ENCODE measurements at regions not wholly inside any gene's neighbourhood (a gene's known extent, or its start where the extent isn't known, plus 50 kb on each side); places are given as distances from the start of the nearest gene placed in this dataset.
"Not testable (repeated sequence)": the region's sequence is repeated elsewhere in the genome, so short reads cannot be mapped to it uniquely, and the experiment has no call there.

DNA sequence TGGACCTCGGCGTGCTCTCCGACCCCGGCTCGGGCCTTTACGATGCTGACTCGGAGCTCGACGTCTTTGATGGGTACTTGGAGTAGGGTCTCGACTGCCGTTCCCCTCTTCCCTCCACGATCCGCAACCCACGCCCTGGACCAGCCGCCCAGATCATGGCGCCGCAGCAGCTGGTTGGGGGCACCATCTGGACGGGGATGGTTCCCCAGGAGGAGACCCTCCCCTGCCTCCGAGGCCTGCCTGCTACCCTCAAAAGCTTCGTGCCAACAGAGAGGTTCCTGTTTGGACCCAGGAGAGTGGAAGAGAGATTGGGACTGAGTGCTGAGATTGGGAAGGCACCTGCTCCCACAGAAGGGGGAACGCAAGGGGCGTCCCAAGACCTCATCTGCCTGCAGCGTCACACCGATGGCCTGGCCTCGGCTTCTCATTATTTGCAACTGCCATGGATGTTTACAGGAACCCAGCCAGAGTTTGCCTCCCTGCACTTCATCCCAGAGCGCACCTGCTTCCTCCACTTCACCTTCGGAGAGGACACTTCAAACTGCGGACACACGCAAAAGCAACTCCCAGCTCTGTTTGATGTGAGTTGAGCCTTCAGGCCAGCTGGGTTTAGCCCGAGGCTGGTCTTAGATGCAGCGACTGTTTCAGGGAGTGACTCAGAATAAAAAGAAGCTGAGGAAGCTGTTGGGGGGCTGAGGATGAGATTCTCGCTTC, 58.9 kb downstream of the GOLGA6L7 start:
- not testable (repeated sequence) for H3K27me3 Mint-ChIP-seq (ENCODE audit: insufficient read depth, low read depth); H3K4me1 Mint-ChIP-seq; H3K4me3 Mint-ChIP-seq; H3K27ac ChIP-seq; H4K20me1 ChIP-seq (ENCODE audit: low read depth); H3K36me3 ChIP-seq; H3K9ac ChIP-seq; H3F3A ChIP-seq (ENCODE audit: low read depth); H3K27me3 ChIP-seq; H3K79me2 ChIP-seq (ENCODE audit: low read depth); H3K9me3 ChIP-seq (ENCODE audit: low read depth); H3K36me3 Mint-ChIP-seq; H3K4me1 ChIP-seq; H3K9me3 Mint-ChIP-seq
- Histone ChIP-seq H3K4me3 (peak overlapping the region; percentile 24), H3K4me2 (peak overlapping the region; percentile 64), H2AFZ (replicated peaks) (peak overlapping the region; percentile 91)
- TF ChIP-seq, protein P1, sequence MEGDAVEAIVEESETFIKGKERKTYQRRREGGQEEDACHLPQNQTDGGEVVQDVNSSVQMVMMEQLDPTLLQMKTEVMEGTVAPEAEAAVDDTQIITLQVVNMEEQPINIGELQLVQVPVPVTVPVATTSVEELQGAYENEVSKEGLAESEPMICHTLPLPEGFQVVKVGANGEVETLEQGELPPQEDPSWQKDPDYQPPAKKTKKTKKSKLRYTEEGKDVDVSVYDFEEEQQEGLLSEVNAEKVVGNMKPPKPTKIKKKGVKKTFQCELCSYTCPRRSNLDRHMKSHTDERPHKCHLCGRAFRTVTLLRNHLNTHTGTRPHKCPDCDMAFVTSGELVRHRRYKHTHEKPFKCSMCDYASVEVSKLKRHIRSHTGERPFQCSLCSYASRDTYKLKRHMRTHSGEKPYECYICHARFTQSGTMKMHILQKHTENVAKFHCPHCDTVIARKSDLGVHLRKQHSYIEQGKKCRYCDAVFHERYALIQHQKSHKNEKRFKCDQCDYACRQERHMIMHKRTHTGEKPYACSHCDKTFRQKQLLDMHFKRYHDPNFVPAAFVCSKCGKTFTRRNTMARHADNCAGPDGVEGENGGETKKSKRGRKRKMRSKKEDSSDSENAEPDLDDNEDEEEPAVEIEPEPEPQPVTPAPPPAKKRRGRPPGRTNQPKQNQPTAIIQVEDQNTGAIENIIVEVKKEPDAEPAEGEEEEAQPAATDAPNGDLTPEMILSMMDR (IDR thresholded peaks at IDR 0.05) = peak; percentile 47
- H3K27ac Mint-ChIP-seq = peak overlapping the region; percentile 46
- DNase-seq (ENCODE audit: low spot score) = peak; percentile 51

DNA sequence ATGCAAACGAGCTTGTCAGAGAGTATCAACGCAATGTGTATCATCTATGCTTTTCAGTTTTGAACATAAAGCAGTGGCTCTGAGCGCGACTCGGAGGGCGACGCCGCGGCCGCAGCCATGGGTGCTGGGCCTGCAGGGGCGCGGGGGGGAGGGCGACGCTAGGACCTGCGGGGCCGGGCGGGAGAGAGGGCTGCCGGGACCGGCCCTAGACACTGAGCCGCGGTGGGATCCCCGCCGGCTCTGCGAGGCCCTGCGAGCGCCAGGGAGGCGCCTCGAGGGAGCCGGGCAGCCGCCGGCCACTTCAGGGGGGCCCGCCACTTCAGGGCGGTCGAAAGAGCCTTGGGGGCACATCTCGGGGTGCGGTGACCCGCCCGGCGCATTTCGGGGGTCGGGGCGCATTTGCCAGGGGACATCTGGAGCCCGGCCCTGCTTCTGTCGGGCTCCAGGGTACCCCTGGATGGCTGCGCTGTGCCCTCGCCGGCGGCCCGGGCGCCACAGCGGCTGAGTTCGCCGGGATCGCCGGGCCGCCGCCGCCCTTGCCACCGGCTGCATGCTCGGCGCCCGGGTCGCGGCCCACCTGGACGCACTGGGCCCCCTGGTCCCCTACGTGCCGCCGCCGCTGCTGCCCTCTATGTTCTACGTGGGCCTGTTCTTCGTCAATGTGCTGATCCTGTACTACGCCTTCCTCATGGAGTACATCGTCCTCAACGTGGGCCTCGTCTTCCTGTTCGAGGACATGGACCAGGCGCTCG, 59.6 kb downstream of the GOLGA6L7 start:
- not testable (repeated sequence) for H3K4me1 ChIP-seq; H3K4me3 ChIP-seq; H3K27me3 Mint-ChIP-seq (ENCODE audit: insufficient read depth, low read depth); H4K20me1 ChIP-seq (ENCODE audit: low read depth); H3K27ac ChIP-seq; H3K9me3 Mint-ChIP-seq; H3K36me3 ChIP-seq; H3K9me3 ChIP-seq (ENCODE audit: low read depth); DNase-seq (ENCODE audit: low spot score); H3K27me3 ChIP-seq; H3K4me2 ChIP-seq; H2AFZ ChIP-seq (replicated peaks); H3K36me3 Mint-ChIP-seq; H3K79me2 ChIP-seq (ENCODE audit: low read depth); H3F3A ChIP-seq (ENCODE audit: low read depth); H3K27ac Mint-ChIP-seq; H3K4me3 Mint-ChIP-seq; H3K9ac ChIP-seq; H3K4me1 Mint-ChIP-seq

DNA sequence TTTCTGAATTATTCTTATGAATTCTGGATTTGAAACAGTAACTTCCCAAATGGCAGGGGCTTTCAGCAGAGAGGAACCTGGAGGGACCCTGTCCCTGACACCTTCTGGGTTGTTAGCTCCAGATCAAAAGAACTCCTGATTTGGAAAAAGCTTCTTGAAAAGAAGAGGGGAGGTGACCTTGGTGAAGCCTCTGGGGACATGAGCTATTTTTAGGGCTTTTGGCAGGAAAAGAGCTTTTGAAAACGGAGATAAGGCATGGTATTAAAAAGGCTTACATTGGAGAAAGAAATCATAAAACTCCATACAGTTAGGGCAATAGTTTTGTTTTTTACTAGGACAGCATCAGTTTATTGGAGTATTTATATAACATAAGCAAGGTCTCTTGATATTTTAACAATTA, 60.3 kb downstream of the GOLGA6L7 start:
- H3K4me1 Mint-ChIP-seq; H3K36me3 ChIP-seq; H3K27ac ChIP-seq; H3K4me3 Mint-ChIP-seq; H4K20me1 ChIP-seq (ENCODE audit: low read depth); H3K9ac ChIP-seq; H3K27me3 ChIP-seq; H3K4me2 ChIP-seq; H3K9me3 Mint-ChIP-seq; DNase-seq (ENCODE audit: low spot score); H3K36me3 Mint-ChIP-seq; H3K9me3 ChIP-seq (ENCODE audit: low read depth); H3K4me3 ChIP-seq; H3K27ac Mint-ChIP-seq; H3K27me3 Mint-ChIP-seq (ENCODE audit: insufficient read depth, low read depth); H3F3A ChIP-seq (ENCODE audit: low read depth); H3K4me1 ChIP-seq; H3K79me2 ChIP-seq (ENCODE audit: low read depth); H2AFZ ChIP-seq (replicated peaks): not testable (repeated sequence)

DNA sequence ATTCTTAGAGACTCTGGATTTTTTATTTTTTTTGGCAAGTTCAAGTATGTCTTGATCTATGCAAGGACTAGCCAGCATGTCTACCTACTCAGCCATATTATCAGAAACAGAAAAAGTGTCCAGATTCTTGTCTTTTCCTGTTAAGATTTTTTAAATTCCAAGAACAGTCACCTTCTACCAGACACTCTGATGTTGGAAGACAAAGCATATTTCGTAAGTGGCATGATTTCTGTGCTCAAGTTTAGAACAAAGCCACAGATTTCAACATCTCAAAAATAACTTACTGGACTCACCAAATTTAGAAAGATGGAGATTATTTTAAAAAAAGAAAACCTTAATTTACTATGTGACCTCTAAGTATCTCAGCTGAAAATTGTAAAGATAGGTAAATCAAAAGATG, 61.9 kb downstream of the GOLGA6L7 start:
- H3K9me3 ChIP-seq (ENCODE audit: low read depth) = no peaks in the 10 kb centered on the region
- DNase-seq (ENCODE audit: low spot score) = no peak
- H3K9ac ChIP-seq = no peak overlapping the region
- H3F3A ChIP-seq (ENCODE audit: low read depth) = no peaks in the 10 kb centered on the region
- no peaks in the 10 kb centered on the region for H3K27me3 ChIP-seq
- Mint-ChIP-seq H3K9me3 (peaks cover 10% of the 10 kb centered on the region), H3K4me1 (peaks cover 8% of the 10 kb centered on the region), H3K27ac (no peak overlapping the region), H3K27me3 (ENCODE audit: insufficient read depth, low read depth) (no peaks in the 10 kb centered on the region), H3K36me3 (no peaks in the 10 kb centered on the region), H3K4me3 (no peak overlapping the region)
- TF ChIP-seq, protein P1 (IDR thresholded peaks at IDR 0.05) = no peak
- TF ChIP-seq EZH2 (IDR thresholded peaks at IDR 0.05) (no peak), EZH2phosphoT487 (IDR thresholded peaks at IDR 0.05) (no peak)
- H4K20me1 ChIP-seq (ENCODE audit: low read depth) = no peaks in the 10 kb centered on the region
- H3K4me2 ChIP-seq = no peak overlapping the region
- no peaks in the 10 kb centered on the region for H3K36me3 ChIP-seq
- no peaks in the 10 kb centered on the region for H3K79me2 ChIP-seq (ENCODE audit: low read depth)
- no peak overlapping the region for H2AFZ ChIP-seq (replicated peaks)
- peaks cover 3% of the 10 kb centered on the region for H3K4me1 ChIP-seq
- H3K4me3 ChIP-seq = no peak overlapping the region
- H3K27ac ChIP-seq = no peak overlapping the region

DNA sequence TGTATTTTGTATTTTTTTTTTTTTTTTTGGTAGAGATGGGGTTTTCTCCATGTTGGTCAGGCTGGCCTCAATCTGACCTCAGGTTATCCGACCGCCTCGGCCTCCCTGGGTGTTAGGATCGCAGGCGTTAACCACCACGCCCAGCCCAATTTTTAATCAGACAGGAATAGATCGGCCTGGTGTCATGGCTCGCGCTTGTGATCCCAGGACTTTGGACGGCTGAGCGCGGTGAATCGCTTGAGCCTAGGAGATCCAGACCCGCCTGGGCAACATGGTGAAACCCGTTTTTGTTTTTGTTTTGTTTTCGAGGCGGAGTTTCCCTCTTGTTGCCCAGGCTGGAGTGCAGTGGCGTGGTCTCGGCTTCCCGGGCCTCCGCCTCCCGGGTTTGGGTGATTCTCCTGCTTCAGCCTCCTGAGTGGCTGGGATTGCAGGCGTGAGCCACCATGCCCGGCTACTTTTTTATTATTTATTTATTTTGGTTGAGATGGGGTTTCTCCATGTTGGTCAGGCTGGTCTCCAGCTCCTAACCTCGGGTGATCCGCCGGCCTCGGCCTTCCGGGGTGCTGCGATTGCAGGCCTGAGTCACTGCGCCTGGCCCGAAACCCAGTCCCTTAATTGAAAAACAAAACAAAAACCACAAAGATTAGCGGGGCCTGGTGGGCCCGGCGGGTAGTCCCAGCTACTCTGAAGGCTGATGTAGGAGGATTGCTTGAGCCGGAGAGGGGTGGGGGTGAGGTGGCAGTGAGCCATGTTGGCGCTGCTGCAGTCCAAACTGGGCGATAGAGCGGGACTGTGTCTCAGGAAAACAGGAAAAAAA, 63.9 kb downstream of the GOLGA6L7 start:
- H3K36me3 ChIP-seq; DNase-seq (ENCODE audit: low spot score); H3K27me3 ChIP-seq; H3K79me2 ChIP-seq (ENCODE audit: low read depth); H3K9me3 Mint-ChIP-seq; H3K4me1 ChIP-seq; H3K4me1 Mint-ChIP-seq; H3K9ac ChIP-seq; H2AFZ ChIP-seq (replicated peaks); H3K36me3 Mint-ChIP-seq; H4K20me1 ChIP-seq (ENCODE audit: low read depth); H3K4me3 Mint-ChIP-seq; H3K9me3 ChIP-seq (ENCODE audit: low read depth); H3K4me3 ChIP-seq; H3K4me2 ChIP-seq; H3K27me3 Mint-ChIP-seq (ENCODE audit: insufficient read depth, low read depth); H3F3A ChIP-seq (ENCODE audit: low read depth); H3K27ac ChIP-seq: not testable (repeated sequence)
- peak overlapping the region; percentile 65 for H3K27ac Mint-ChIP-seq

All from neural progenitor cell (in vitro differentiated cells).